IPS-18c (cell line): ENCODE measurements at regions not wholly inside any gene's neighbourhood (a gene's known extent, or its start where the extent isn't known, plus 50 kb on each side); places are given as distances from the start of the nearest gene placed in this dataset.
"Not testable (repeated sequence)": the region's sequence is repeated elsewhere in the genome, so short reads cannot be mapped to it uniquely, and the experiment has no call there.

Source experiments
- H3K4me3 ChIP-seq: 2 replicates; pipeline ENCODE4 v1.7.0; 2013; ENCODE audit warnings: low read depth, mild to moderate bottlenecking, low read length, moderate library complexity; ENCODE audit not compliant: insufficient read depth
- H3K9me3 ChIP-seq: one replicate; pipeline ENCODE4 v1.6.1; 2013; ENCODE audit warnings: mild to moderate bottlenecking, low read length, moderate library complexity; ENCODE audit not compliant: control insufficient read depth, insufficient read depth

DNA sequence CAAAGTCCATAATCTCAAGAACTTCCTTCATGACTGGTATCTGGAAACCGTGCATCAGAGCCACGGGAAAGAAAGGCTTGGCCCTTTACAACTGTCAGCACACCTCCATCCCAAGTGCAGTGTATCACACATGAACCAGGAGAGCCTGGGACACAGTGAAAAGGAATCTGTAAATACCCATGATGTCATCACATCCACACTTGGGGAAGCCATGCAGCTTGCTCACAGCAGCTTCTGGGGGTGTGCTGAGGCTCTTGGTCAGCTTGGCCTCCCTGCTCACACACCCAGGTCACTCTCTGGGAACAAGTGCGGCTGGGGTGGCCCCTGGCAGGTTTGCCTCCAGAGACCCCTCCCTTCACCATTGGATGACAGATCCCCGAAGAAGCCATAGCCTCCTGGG is 51.6 kb upstream of the ASAH2B start:
- not testable (repeated sequence) for H3K4me3 ChIP-seq, H3K9me3 ChIP-seq

DNA sequence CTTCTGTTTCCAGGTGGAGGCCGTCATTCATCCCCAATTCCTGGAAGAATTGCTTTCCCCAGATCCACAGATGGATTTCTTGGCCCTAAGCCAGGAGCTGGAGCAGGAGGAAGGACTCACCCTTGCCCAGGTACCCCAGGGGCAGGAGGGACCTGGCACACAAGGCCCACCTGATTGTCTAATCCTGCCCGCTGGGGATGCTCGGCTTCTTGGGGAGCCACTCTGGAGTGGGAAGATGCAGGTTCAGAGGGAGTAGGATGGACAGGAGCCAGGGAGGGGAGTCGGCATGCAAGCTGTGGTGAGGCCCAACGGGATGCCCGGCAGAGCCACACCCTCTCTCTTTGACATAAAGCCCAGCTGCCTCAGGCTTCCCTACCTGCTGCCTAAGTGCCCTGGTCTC is 55.4 kb upstream of the ASAH2B start:
- H3K9me3 ChIP-seq, H3K4me3 ChIP-seq: not testable (repeated sequence)

DNA sequence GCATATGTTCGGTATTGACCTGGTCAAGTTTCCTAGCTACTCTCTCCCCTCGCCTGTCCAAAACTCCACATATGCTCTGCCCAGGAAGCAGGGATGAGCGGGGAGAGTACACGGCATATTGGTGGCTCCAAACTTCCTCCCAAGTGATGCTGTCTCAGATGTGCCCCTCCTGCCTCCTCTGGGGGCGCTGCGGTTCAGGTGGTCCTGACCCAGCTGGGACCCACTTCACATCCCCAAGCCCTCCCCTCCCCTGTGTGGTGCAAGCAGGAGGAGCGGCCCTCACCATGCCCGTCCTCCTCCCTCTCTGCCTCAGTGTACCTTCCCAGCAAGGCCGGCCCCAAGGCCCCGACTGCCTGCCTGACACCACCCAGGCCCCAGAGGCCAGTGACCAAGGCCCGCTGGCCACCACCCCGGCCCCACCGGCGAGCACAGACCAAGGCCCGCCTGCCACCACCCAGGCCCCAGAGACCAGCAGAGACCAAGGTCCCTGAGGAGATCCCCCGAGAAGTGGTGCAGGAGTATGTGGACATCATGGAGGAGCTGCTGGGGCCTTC is 56.5 kb upstream of the ASAH2B start:
- not testable (repeated sequence) for H3K9me3 ChIP-seq, H3K4me3 ChIP-seq

DNA sequence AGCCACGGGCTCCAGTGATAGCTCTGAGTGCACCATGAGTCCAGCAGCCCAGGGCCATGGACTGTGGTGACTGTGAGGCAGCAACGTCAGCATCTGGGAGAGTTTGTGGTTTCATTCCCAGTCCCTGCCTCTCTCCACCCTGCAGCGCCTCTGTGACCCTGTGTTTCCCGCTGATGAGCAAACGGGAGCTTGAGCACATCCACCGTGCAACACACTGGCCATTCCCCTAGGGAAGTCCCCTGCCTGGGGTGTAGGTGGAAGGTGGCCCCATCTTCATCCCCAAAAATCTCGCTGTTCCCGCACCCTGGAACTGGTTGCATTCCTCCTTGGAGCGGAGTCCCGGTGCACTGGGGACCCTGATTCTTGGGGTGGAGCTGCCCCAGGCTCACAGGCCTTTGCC is 56.9 kb upstream of the SGMS1 start:
- H3K4me3 ChIP-seq, H3K9me3 ChIP-seq: not testable (repeated sequence)

DNA sequence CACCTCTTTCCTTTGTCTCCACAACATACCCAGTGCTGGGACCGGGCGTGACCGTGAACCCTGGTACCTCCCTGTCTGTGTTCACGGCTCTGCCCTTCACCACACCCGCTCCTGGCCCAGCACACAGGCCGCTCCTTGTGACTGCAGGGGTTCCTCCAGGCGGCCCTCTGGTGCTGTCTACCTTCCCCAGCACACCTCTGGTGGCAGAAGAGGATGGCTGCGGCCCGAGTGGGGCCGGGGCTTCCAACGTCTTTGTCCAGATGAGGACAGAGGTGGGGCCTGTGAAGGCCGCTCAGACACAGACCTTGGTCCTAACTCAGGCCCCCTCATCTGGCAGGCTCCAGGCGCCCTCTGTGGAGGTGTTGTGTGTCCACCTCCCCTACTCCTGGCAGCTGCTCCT is 55.4 kb upstream of the SGMS1 start:
- H3K4me3 ChIP-seq: no peak overlapping the region
- H3K9me3 ChIP-seq: no peaks in the 10 kb centered on the region

DNA sequence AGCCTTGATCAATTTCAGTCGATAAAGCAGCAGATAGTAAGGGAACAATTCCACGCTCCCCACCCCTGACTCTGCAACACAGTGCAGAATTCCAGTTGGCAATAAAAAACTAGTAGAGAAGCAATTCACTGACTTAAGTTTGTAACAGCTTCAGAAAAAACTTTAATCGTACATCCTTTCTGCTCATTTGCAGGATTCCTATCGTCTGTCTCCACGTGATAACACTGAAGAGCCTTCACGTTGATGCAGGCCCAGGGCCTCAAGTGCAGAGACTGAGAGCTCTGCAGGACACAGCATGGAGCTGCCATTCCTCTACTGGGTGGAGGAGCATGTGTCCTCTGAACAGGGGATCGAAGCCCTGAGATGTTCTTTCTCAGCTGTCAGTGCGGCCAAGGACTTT is 51.8 kb upstream of the SGMS1 start:
- H3K9me3 ChIP-seq, H3K4me3 ChIP-seq: not testable (repeated sequence)

DNA sequence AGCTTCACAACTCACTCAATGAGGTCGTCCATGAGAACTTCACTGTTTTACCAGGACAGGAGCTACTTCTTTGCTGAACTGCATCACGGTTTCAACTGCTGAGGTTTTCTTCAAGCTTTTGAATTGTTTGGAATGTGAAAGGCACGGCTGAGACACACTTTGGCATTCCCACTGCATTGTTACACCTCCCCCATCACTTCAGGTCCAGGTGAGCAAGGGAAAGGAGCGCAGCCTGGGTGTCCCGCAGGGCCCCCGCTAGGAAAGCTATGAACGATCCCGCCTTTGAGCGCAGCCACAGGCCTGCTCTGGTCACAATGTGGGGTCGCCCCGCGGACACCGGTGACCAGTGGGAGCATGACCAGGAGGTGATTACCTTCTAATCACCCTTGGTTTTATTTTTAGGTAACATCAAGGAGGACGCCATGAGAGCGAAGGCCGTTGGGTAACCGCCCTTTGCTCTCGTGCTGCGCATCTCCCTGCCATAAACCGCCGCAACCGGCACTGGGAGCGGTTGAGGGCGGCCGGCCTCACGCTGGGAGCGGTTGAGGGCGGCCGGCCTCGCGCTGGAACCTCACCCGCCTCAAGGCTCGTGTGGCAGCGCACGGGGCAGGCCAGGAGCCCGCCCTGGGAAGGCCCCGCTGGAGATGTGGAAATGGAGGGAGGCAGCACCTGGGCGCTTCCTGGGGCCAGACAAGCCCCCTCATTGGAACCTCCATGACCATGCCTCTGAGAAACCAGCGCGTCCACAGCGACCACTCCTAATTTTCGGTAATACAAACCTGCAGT is 50.9 kb upstream of the SGMS1 start:
- Histone ChIP-seq H3K4me3 (peak overlapping the region; percentile 15; the same call in 1 of the 2 replicates), H3K9me3 (no peaks in the 10 kb centered on the region)
